H9 (cell line): ENCODE measurements at regions not wholly inside any gene's neighbourhood (a gene's known extent, or its start where the extent isn't known, plus 50 kb on each side); places are given as distances from the start of the nearest gene placed in this dataset.

Experiments
- DNase-seq: peaks from one replicate; pipeline ENCODE4 v3.0.0-alpha.2; 2017
- H2AFZ ChIP-seq: one replicate; pipeline ENCODE4 v1.6.1; 2013; ENCODE audit warnings: mild to moderate bottlenecking, low read length, control low read depth, moderate library complexity
- H2AK5ac ChIP-seq: 2 replicates; pipeline ENCODE4 v1.6.1; 2013; ENCODE audit warnings: low read length, control low read depth, mixed read lengths; ENCODE audit not compliant: insufficient read length
- H2BK120ac ChIP-seq: one replicate; pipeline ENCODE4 v1.6.1; 2013; ENCODE audit warnings: low read depth, mild to moderate bottlenecking, low read length, control low read depth, inconsistent platforms; ENCODE audit not compliant: poor library complexity, severe bottlenecking
- H2BK12ac ChIP-seq: 2 replicates; pipeline ENCODE4 v1.6.1; 2013; ENCODE audit warnings: low read length, control low read depth, mixed read lengths, low read depth; ENCODE audit not compliant: insufficient read length
- H2BK15ac ChIP-seq: 2 replicates; pipeline ENCODE4 v1.6.1; 2013; ENCODE audit warnings: low read depth, low read length, control low read depth
- H2BK20ac ChIP-seq: one replicate; pipeline ENCODE4 v1.6.1; 2013; ENCODE audit warnings: low read depth, mild to moderate bottlenecking, low read length, control low read depth, inconsistent platforms; ENCODE audit not compliant: poor library complexity, severe bottlenecking
- H2BK5ac ChIP-seq: 2 replicates; pipeline ENCODE4 v1.6.1; 2013; ENCODE audit warnings: low read length, control low read depth, mixed read lengths; ENCODE audit not compliant: insufficient read length
- H3K14ac ChIP-seq: 2 replicates; pipeline ENCODE4 v1.6.1; 2013; ENCODE audit warnings: low read length, control low read depth; ENCODE audit not compliant: insufficient read depth
- H3K18ac ChIP-seq: 2 replicates; pipeline ENCODE4 v1.6.1; 2013; ENCODE audit warnings: low read depth, mild to moderate bottlenecking, mixed read lengths, low read length, control low read depth; ENCODE audit not compliant: insufficient read length
- H3K23ac ChIP-seq: 2 replicates; pipeline ENCODE4 v1.6.1; 2013; ENCODE audit warnings: low read length, control low read depth, mixed read lengths, low read depth; ENCODE audit not compliant: insufficient read length
- H3K23me2 ChIP-seq: 2 replicates; pipeline ENCODE4 v1.6.1; 2013; ENCODE audit warnings: low read depth, mild to moderate bottlenecking, mixed read lengths, low read length, control low read depth; ENCODE audit not compliant: insufficient read length, poor library complexity, severe bottlenecking
- H3K27ac ChIP-seq: 2 replicates; pipeline ENCODE4 v1.5.1; 2013; ENCODE audit warnings: low read length, control low read depth, mixed read lengths, low read depth; ENCODE audit not compliant: insufficient read length
- H3K27me3 ChIP-seq: 2 replicates; pipeline ENCODE4 v1.6.1; 2013; ENCODE audit warnings: low read length, control low read depth, inconsistent platforms; ENCODE audit not compliant: insufficient read depth
- H3K4ac ChIP-seq: 2 replicates; pipeline ENCODE4 v1.6.1; 2013; ENCODE audit warnings: low read depth, mild to moderate bottlenecking, control low read depth, inconsistent platforms, low read length, moderate library complexity
- H3K4me1 ChIP-seq: 2 replicates; pipeline ENCODE4 v1.6.1; 2013; ENCODE audit warnings: low read length, control low read depth, inconsistent platforms; ENCODE audit not compliant: insufficient read depth
- H3K4me2 ChIP-seq: 2 replicates; pipeline ENCODE4 v1.6.1; 2013; ENCODE audit warnings: low read length, control low read depth, mixed read lengths; ENCODE audit not compliant: insufficient read length, insufficient read depth
- H3K56ac ChIP-seq: 2 replicates; pipeline ENCODE4 v1.6.1; 2013; ENCODE audit warnings: low read depth, mild to moderate bottlenecking, mixed read lengths, low read length, control low read depth; ENCODE audit not compliant: insufficient read length
- H3K79me1 ChIP-seq: 2 replicates; pipeline ENCODE4 v1.6.1; 2013; ENCODE audit warnings: low read depth, mild to moderate bottlenecking, moderate library complexity, low read length, control low read depth, inconsistent platforms; ENCODE audit not compliant: insufficient read depth, poor library complexity, severe bottlenecking
- H3K79me2 ChIP-seq: 2 replicates; pipeline ENCODE4 v1.6.1; 2013; ENCODE audit warnings: low read length, control low read depth, inconsistent platforms; ENCODE audit not compliant: insufficient read depth
- H3K9ac ChIP-seq: 2 replicates; pipeline ENCODE4 v1.6.1; 2013; ENCODE audit warnings: low read length, control low read depth, mixed read lengths; ENCODE audit not compliant: insufficient read length; ENCODE audit errors: extremely low read depth
- H3K9me3 ChIP-seq: one replicate; pipeline ENCODE4 v1.6.1; 2013; ENCODE audit warnings: low read depth, low read length, inconsistent platforms; ENCODE audit not compliant: control insufficient read depth
- H3T11ph ChIP-seq: one replicate; pipeline ENCODE4 v1.6.1; 2013; ENCODE audit warnings: mild to moderate bottlenecking, low read length, control low read depth, inconsistent platforms
- H4K20me1 ChIP-seq: one replicate; pipeline ENCODE4 v1.6.1; 2013; ENCODE audit not compliant: control insufficient read depth, insufficient read length, insufficient read depth
- H4K5ac ChIP-seq: 2 replicates; pipeline ENCODE4 v1.6.1; 2013; ENCODE audit warnings: low read depth, mild to moderate bottlenecking, mixed read lengths, low read length, control low read depth; ENCODE audit not compliant: insufficient read length
- H4K8ac ChIP-seq: replicated peaks from 2 replicates; pipeline ENCODE4 v1.6.1; 2013; ENCODE audit warnings: low read length, control low read depth, mixed read lengths, low read depth; ENCODE audit not compliant: insufficient read length
- H4K91ac ChIP-seq: 2 replicates; pipeline ENCODE4 v1.6.1; 2013; ENCODE audit warnings: low read depth, mild to moderate bottlenecking, moderate library complexity, mixed read lengths, low read length, control low read depth; ENCODE audit not compliant: insufficient read length
- H3K27ac Mint-ChIP-seq, 3 experiments: 2 replicates in 2 of 3; 3 replicates in 1 of 3; pipeline ENCODE4 v1.8.0; 2020 to 2021; ENCODE audit warnings: mixed read lengths in 3 of 3, mild to moderate bottlenecking in 1 of 3, moderate library complexity in 1 of 3
- H3K27me3 Mint-ChIP-seq: 2 replicates; pipeline ENCODE4 v1.8.0; 2021; ENCODE audit warnings: low read depth, mild to moderate bottlenecking, moderate library complexity, mixed read lengths
- H3K36me3 Mint-ChIP-seq, 3 experiments: 2 replicates in 2 of 3; 3 replicates in 1 of 3; pipeline ENCODE4 v1.8.0; 2020 to 2021; ENCODE audit warnings: low read depth in 3 of 3, mixed read lengths in 3 of 3; ENCODE audit not compliant: insufficient read depth in 1 of 3
- H3K4me1 Mint-ChIP-seq, 2 experiments: 2 replicates each; pipeline ENCODE4 v1.8.0; 2020; ENCODE audit warnings: mixed read lengths in 2 of 2
- H3K4me3 Mint-ChIP-seq, 2 experiments: 2 replicates in 1 of 2; 3 replicates in 1 of 2; pipeline ENCODE4 v1.8.0; 2020 to 2021; ENCODE audit warnings: mild to moderate bottlenecking in 2 of 2, mixed read lengths in 2 of 2, moderate library complexity in 1 of 2
- H3K9me3 Mint-ChIP-seq, 2 experiments: 2 replicates in 1 of 2; 3 replicates in 1 of 2; pipeline ENCODE4 v1.8.0; 2020; ENCODE audit warnings: mild to moderate bottlenecking in 2 of 2, mixed read lengths in 2 of 2, moderate library complexity in 1 of 2
- CTCF ChIP-seq: fragments of 200-600 bp; sonication (generic); conservative IDR thresholded peaks from 3 replicates; pipeline ENCODE4 v1.8.0; 2021; ENCODE audit warnings: antibody characterized with exemption, mild to moderate bottlenecking
- WGBS: extraction: QIAGEN DNeasy Blood & Tissue Kit; methylation state at CpG from one replicate; pipeline ENCODE4 v1.1.7; 2013; ENCODE audit warnings: missing lambda C conversion rate, low lambda C conversion rate, mixed read lengths; ENCODE audit not compliant: insufficient read length; ENCODE audit errors: extremely low coverage; 5-methylcytosine and 5-hydroxymethylcytosine counted together

GRCh38 chr1:57489358-57490036 lies 65.6 kb upstream of the DAB1 start:
- Histone ChIP-seq H4K5ac (no peak overlapping the region), H2BK120ac (no peak overlapping the region), H3K79me2 (no peaks in the 10 kb centered on the region), H2AFZ (no peak overlapping the region), H3K27ac (no peak overlapping the region), H3K56ac (no peak overlapping the region), H2BK15ac (no peak overlapping the region), H2BK12ac (no peak overlapping the region), H4K91ac (no peak overlapping the region), H3T11ph (no peak overlapping the region), H3K14ac (no peak overlapping the region), H3K23ac (no peak overlapping the region), H3K4me2 (no peak overlapping the region), H3K27me3 (no peaks in the 10 kb centered on the region), H3K23me2 (no peaks in the 10 kb centered on the region), H2BK5ac (no peak overlapping the region), H2BK20ac (no peak overlapping the region), H2AK5ac (no peak overlapping the region), H3K9ac (no peak overlapping the region), H3K9me3 (no peaks in the 10 kb centered on the region), H4K8ac (no peak overlapping the region), H3K4me1 (no peaks in the 10 kb centered on the region), H4K20me1 (no peaks in the 10 kb centered on the region), H3K18ac (no peak overlapping the region), H3K4ac (no peak overlapping the region), H3K79me1 (no peaks in the 10 kb centered on the region)
- no peaks in the 10 kb centered on the region for H3K36me3 Mint-ChIP-seq
- no peaks in the 10 kb centered on the region for H3K9me3 Mint-ChIP-seq
- TF ChIP-seq CTCF = no peak
- DNase-seq = no peak
- no peak overlapping the region for H3K27ac Mint-ChIP-seq
- no CpG with 5 or more reads among the region's 5 CpGs for WGBS
- no peak overlapping the region for H3K4me3 Mint-ChIP-seq
- H3K4me1 Mint-ChIP-seq = peaks cover 8 to 9% of the 10 kb centered on the region in 2 experiments; a peak in 3 of 4 replicates
- H3K27me3 Mint-ChIP-seq = no peaks in the 10 kb centered on the region
